ENCODE measurements at regions not wholly inside any gene's neighbourhood (a gene's known extent, or its start where the extent isn't known, plus 50 kb on each side); places are given as distances from the start of the nearest gene placed in this dataset.

- DNase-seq, result no peak
Measured at GRCh38 chr7:84379446-84379845, 184.9 kb upstream of the SEMA3A start.

- no peak for DNase-seq
Measured at GRCh38 chr7:84372712-84373111, 178.1 kb upstream of the SEMA3A start.

- no peak for DNase-seq
Measured at GRCh38 chr7:84372155-84372621, 177.6 kb upstream of the SEMA3A start.

- no peak for DNase-seq
Measured at GRCh38 chr7:84370114-84370513, 175.5 kb upstream of the SEMA3A start.

GRCh38 chr7:84368122-84368521 is 173.5 kb upstream of the SEMA3A start:
- no peak for DNase-seq

- DNase-seq, result no peak
Measured at GRCh38 chr7:84364708-84365107, 170.1 kb upstream of the SEMA3A start.

- DNase-seq, result no peak
Measured at GRCh38 chr7:84363741-84364140, 169.2 kb upstream of the SEMA3A start.

- no peak for DNase-seq
Measured at GRCh38 chr7:84362828-84363227, 168.2 kb upstream of the SEMA3A start.

- DNase-seq, result no peak
Measured at GRCh38 chr7:84362360-84362759, 167.8 kb upstream of the SEMA3A start.

GRCh38 chr7:84354866-84355265 is 160.3 kb upstream of the SEMA3A start:
- DNase-seq, result no peak

GRCh38 chr7:84354030-84354429 is 159.4 kb upstream of the SEMA3A start:
- DNase-seq, result no peak

GRCh38 chr7:84339306-84339705 is 144.7 kb upstream of the SEMA3A start:
- peak; percentile 44 for DNase-seq

- no peak for DNase-seq
Measured at GRCh38 chr7:84337429-84337828, 142.8 kb upstream of the SEMA3A start.

GRCh38 chr7:84336766-84337165 is 142.2 kb upstream of the SEMA3A start:
- no peak for DNase-seq

GRCh38 chr7:84336303-84336702 is 141.7 kb upstream of the SEMA3A start:
- DNase-seq, result no peak

- no peak for DNase-seq
Measured at GRCh38 chr7:84331616-84332015, 137.0 kb upstream of the SEMA3A start.

- DNase-seq, result no peak
Measured at GRCh38 chr7:84328571-84328970, 134.0 kb upstream of the SEMA3A start.

- DNase-seq, result no peak
Measured at GRCh38 chr7:84324136-84324630, 129.6 kb upstream of the SEMA3A start.

GRCh38 chr7:84317536-84317935 is 122.9 kb upstream of the SEMA3A start:
- DNase-seq, result no peak

GRCh38 chr7:84314263-84314662 is 119.7 kb upstream of the SEMA3A start:
- no peak for DNase-seq

GRCh38 chr7:84304407-84304806 is 109.8 kb upstream of the SEMA3A start:
- DNase-seq, result no peak

GRCh38 chr7:84302949-84303348 is 108.4 kb upstream of the SEMA3A start:
- DNase-seq, result no peak

- no peak for DNase-seq
Measured at GRCh38 chr7:84297616-84298015, 103.0 kb upstream of the SEMA3A start.

- peak; percentile 8 for DNase-seq
Measured at GRCh38 chr7:84294847-84295455, 100.4 kb upstream of the SEMA3A start.

GRCh38 chr7:84294391-84294790 is 99.8 kb upstream of the SEMA3A start:
- DNase-seq, result no peak
